Occipital lobe (tissue), 1 donor: ENCODE measurements at regions not wholly inside any gene's neighbourhood (a gene's known extent, or its start where the extent isn't known, plus 50 kb on each side); places are given as distances from the start of the nearest gene placed in this dataset.

Experiments
- DNase-seq: peaks from one replicate; lab custom pipeline; 2025; lab: John Stamatoyannopoulos, UW

GRCh38 chr14:104386151-104386841, 193.3 kb upstream of the C14orf180 start:
- no peak for DNase-seq

DNA sequence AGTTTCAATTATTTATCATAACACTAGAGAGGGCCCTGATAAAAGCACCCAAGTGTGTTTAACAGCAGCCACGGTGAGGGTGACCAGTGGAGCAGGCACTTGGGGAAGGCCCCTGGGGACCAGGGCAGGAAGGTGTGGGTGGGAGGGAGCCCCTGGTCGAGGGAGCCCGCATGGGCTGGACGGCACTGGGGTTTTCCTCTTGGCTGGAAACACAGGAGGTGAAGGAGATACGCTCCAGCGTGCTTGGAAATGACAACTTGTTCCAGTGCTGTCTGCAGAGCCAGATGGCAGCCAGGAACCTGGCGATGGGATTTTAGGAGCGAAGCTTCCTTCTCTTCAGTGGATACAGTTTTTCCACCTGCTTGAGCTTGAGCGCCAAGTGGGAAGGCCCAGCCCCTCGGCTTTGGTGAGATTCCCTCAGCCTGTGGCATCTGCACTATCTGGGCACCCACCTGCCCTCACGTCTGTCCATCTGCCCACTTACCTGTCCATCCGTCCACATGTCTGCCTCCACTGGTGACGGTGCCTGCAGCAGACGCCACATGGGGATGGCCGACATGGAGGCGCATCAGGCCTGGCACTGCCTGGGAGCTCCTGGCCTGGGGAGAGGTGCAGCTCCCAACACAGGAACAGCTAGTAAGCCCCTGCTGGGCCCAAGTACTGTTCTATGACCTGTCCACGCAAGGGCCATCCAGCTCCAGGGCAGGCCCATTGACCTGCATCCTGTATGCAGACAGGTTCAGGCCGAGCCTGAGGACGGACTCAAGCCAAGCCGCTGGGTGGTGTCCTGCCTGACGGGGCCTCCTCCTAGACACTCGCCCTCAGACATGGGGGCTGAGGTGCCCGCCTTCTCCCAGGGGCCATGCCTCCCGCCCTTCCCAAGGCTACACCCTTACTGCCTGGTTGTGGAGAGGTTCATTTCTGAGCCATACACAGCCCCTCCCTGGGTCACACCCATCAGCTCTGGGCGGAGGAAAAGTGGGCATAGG, 192.2 kb upstream of the C14orf180 start:
- DNase-seq: no peak

DNA sequence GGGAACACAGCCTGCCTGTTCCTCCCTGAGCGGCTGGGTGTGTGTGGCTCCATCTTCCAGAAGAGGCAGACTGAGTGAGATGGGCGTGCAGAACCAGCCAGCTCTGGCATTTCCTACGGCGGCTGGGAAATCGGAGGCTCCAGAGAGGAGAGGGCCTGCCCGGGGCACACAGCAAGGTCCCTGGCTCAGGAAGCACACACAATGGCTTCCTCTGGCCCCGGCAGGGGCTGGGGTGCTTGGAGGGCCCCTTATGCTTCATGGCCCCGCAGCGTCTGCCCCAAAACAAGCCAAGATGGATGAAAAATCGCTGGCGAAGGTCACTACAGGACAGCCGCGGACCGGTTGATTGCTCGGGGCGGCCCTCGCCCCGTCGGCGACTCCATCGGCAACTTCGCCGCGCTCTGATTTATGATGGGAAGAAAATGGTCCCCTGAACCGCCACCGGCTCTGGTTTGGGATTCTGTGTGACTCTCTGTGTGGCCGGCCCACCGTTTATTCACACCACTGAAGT, 191.5 kb upstream of the C14orf180 start:
- DNase-seq: no peak

DNA sequence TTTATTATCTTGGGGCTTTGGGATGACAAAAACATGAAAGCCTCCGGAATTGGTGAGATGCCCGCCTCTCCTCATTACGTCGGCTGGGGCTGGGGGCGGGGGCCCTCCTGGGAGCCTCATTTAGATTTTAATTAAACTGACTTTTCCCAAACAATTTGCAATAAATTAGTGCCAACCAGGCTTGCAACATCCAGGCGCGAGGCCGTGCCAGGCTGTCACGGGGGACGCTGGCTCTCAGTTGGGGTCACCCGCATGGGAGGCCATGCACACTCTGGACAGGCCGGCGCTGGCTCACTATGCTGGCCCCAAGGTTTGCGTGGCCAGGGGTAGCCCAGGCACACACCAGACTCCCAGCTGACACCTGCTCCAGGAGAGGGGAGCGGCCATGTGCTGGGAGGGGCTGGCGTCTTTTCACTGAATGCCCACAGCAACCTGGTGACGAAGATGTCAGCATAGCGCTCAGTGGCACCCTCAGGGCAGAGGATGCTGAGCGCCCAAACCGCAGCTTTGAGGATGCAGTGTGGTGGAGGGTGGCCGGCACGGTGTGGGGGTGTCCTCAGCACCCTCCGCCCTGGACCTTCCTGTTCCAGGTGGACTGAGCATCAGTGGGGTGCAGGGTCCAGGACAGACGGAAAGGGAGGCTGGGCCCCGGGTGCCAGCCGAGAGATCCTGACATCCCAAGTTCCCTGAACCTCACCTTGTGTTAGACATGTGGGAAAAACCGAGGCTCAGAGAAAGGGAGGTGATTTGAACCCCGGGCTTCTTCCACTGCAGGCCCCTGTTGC, 190.8 kb upstream of the C14orf180 start:
- no peak for DNase-seq

GRCh38 chr14:104389326-104390220, 190.0 kb upstream of the C14orf180 start:
- DNase-seq: no peak

DNA sequence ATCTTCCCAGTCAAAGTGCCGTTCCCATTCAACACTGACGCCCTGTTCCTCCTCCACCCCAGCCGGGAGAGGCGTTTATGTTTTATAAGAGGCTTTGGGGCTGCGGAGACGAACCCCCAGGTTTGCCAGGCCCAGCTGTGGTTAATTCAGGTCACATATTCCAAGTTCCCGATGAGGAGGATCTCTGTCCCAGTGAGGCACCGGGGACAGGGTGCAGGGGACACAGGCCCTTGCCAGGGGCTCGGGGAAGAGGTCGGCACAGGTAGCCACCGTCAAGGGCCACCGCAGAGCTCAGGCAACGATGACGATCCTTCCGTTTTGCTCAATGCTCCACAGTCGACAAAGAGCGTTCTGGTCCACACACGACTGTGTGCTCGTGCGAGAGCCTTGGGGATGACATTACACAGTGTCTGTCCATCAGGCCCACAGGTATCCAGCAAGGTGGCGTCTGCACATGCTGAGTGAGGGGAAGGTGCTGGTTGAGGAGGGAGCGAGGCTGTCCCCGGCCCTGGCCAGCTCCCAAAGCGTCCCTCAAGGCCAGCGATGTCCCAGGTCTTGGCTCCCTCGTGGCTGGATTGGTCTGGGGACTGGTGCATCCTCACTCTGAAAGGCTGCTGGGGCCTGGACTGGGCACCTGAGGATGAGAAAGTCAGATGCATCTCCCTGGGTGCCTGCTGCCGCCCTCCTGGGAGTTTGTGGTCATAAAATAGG, 189.2 kb upstream of the C14orf180 start:
- DNase-seq: no peak

- no peak for DNase-seq
These were observed 188.3 kb upstream of the C14orf180 start for GRCh38 chr14:104390941-104391901.

DNA sequence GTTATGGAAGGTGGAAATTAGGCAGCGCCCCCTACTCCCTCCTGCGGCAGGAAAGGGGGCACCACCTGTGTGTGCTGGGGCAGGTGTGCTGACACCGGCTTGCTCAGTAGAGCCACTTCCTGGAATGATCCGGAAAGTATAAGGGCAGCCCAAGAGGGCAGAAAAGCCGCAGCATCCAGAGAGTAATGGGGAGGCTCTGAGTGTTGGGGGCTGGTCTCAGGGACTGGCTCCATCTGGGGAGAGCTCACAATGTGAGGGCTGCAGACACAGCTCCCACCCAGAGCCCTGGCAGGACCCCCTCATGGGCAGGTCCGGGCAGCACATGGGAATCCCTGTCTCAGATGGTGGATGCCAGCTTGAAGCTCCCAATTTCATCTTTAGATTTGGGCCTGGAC, 187.6 kb upstream of the C14orf180 start:
- DNase-seq: no peak

DNA sequence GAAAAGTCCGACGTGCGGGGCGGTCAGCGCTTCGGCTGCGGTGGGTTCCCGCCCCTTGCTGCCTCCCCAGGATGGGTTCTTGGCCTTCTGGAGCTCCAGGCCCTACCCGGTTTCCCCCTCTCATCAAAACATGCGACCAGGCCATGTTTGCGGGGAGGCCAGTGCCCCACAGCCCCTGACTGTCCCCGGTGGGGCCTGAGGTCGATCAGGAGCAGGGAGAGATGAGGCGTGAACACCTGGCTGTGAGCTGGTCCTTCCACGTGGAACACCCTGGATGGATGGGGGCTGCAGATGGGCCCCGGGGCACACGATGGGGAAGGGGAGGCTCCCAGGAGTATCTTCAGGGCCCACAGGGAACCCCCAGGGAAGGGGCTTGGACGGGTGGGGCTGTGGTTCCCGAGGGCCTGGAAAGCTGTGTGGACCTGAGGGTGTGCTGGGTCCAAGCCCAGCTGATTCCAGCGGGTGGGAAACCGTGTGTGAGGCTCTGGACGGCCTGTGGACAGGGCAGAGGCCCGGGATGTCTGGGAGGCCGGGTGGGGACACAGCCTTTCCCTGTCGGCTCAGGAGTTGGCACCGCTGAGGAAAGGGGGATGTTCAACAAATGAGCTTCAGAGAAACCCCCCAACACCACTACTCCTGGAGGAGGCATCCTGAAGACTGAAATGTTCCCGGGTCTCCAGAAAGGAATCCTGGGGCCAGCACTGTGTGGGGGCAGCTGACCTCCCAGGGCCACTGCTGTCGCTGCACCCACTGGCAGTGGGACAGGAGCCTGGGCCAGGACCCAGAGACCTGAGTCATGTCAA, 187.0 kb upstream of the C14orf180 start:
- DNase-seq: no peak

GRCh38 chr14:104393199-104393897, 186.2 kb upstream of the C14orf180 start:
- no peak for DNase-seq

DNA sequence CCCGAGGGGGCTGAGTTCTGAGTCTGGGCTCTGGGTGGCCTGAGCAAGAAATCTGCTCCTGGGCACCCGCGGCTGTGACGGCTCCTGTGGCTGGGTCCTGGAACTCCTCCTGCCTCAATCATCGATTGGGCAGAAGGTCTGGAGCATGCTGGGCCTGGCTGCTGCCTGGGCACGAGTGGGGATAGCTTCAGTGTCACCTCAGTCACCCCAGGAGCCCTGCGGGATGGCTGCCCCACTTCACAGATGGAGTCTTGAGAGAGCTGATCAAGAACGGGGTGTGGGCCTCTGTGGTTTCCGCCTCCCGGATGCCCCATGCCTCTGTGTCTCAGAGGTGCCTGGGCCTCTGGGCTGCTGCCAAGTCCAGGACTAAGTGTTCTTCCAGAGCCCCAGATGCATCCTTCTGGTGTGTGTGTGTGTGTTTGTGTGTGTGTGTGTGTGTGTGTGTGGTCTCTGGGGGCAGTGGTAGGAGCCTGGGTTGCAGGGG, 185.6 kb upstream of the C14orf180 start:
- DNase-seq: no peak

- no peak for DNase-seq
These were observed 185.1 kb upstream of the C14orf180 start for GRCh38 chr14:104394409-104394851.

DNA sequence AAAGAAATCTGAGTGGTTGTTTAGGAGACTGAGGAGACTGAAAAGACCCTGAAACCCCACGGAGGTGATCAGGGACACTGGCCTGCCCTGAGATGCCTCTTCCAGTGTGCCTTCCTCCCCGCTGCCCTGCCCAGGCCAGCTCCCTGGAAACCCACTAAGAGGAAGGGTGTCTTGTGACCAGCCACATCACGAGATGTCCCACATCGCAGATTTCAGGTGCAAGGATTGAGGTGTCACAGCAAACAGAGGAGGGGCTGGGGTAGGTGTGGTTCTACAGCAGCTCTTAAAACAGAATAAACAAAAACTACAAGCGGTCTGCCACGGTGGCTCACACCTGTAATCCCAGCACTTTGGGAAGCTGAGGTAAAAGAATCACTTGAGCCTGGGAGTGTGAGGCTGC, 184.3 kb upstream of the C14orf180 start:
- DNase-seq: no peak

- no peak for DNase-seq
These were observed 183.5 kb upstream of the C14orf180 start for GRCh38 chr14:104395941-104396681.

GRCh38 chr14:104396682-104397470, 182.7 kb upstream of the C14orf180 start:
- no peak for DNase-seq
